K562 (cell line): ENCODE measurements at regions not wholly inside any gene's neighbourhood (a gene's known extent, or its start where the extent isn't known, plus 50 kb on each side); places are given as distances from the start of the nearest gene placed in this dataset.

Source experiments
- ATAC-seq: fragments of 200-7000 bp; cut with Tn5 transposase; 3 replicates; pipeline ENCODE4 v1.9.1; 2020; ENCODE audit warnings: moderate library complexity
- BruUV-seq: library from RNA; stranded (reverse); fragments of 400-500 nt; replicated peaks from 2 replicates; lab custom pipeline; 2021; lab: Mats Ljungman, UMichigan
- CTCF ChIA-PET: fragments of 300-600 bp; formaldehyde crosslinking; extraction: SDS; loops from one replicate; lab custom pipeline; 2021; ENCODE audit warnings: low intra/inter-chr PET ratio; lab: Yijun Ruan, JAX
- POLR2A ChIA-PET: fragments of 300-600, 350-650 bp; sonication (Branson Sonifier 250); formaldehyde crosslinking; extraction: SDS; loops from one replicate; lab custom pipeline; 2021; ENCODE audit warnings: antibody characterized with exemption, inconsistent platforms; lab: Yijun Ruan, JAX
- DNase-seq, 4 experiments: peaks; one replicate each; pipeline versions ENCODE4 v3.0.0 to v3.0.0-alpha.2; 2011 to 2018; ENCODE audit warnings: low spot score in 3 of 4, mixed read lengths in 3 of 4; ENCODE audit errors: extremely low read depth in 1 of 4
- FAIRE-seq: peaks from 2 replicates; lab custom pipeline; 2011; peaks lifted over from hg19 to GRCh38; lab: Jason Lieb, UNC
- H2AFZ ChIP-seq: 2 replicates; pipeline ENCODE4 v1.6.0; 2011; ENCODE audit warnings: low read depth, low read length, control low read depth, inconsistent platforms
- H3K27ac ChIP-seq: fragments of 200-600 bp; 3 replicates; pipeline ENCODE4 v1.8.0; 2011; ENCODE audit warnings: low read depth, mild to moderate bottlenecking, control low read depth, inconsistent platforms, low read length, moderate library complexity, mixed read lengths; ENCODE audit errors: extremely low read depth
- H3K27me3 ChIP-seq, 2 experiments: fragments of 300-600 bp in 1 of 2; 2 replicates in 1 of 2; 3 replicates in 1 of 2; pipeline versions ENCODE4 v1.6.0 to v1.8.0; 2011; ENCODE audit warnings: inconsistent platforms in 2 of 2, low read length in 2 of 2, mild to moderate bottlenecking in 1 of 2, mixed read lengths in 1 of 2, moderate library complexity in 1 of 2; ENCODE audit not compliant: control insufficient read depth in 2 of 2, insufficient read depth in 2 of 2
- H3K36me3 ChIP-seq: fragments of 300-600 bp; 3 replicates; pipeline ENCODE4 v1.8.0; 2011; ENCODE audit warnings: mild to moderate bottlenecking, low read length, inconsistent platforms; ENCODE audit not compliant: control insufficient read depth, insufficient read depth
- H3K4me1 ChIP-seq, 2 experiments: fragments of 200-600 bp in 1 of 2; replicated peaks in 1 of 2; 2 replicates in 1 of 2; 3 replicates in 1 of 2; pipeline versions ENCODE4 v1.5.1 to v1.8.0; 2011; ENCODE audit warnings: inconsistent platforms in 2 of 2, low read length in 2 of 2, mild to moderate bottlenecking in 1 of 2, mixed read lengths in 1 of 2, moderate library complexity in 1 of 2; ENCODE audit not compliant: control insufficient read depth in 2 of 2, insufficient read depth in 2 of 2
- H3K4me2 ChIP-seq: 2 replicates; pipeline ENCODE4 v1.6.1; 2011; ENCODE audit warnings: low read length, control low read depth, inconsistent platforms, mixed read lengths; ENCODE audit not compliant: insufficient read depth
- H3K4me3 ChIP-seq: fragments of 200-600 bp; sonication (generic), shearing (Covaris generic); 2 replicates; pipeline ENCODE4 v1.5.1; 2016; ENCODE audit warnings: control low read depth, inconsistent platforms
- H3K79me2 ChIP-seq: fragments of 200-600 bp; 3 replicates; pipeline ENCODE4 v1.8.0; 2011; ENCODE audit warnings: low read length, inconsistent platforms; ENCODE audit not compliant: control insufficient read depth, insufficient read depth
- H3K9ac ChIP-seq, 2 experiments: 2 replicates each; pipeline versions ENCODE4 v1.6.0 to v1.6.1; 2011; ENCODE audit warnings: low read depth in 2 of 2, low read length in 2 of 2, control low read depth in 1 of 2, inconsistent platforms in 1 of 2, mild to moderate bottlenecking in 1 of 2, mixed read lengths in 1 of 2; ENCODE audit not compliant: insufficient read depth in 1 of 2
- H3K9me1 ChIP-seq: one replicate; pipeline ENCODE4 v1.6.0; 2011; ENCODE audit warnings: inconsistent platforms, mild to moderate bottlenecking, low read length, moderate library complexity; ENCODE audit not compliant: control insufficient read depth, insufficient read depth
- H3K9me3 ChIP-seq: replicated peaks from 2 replicates; pipeline ENCODE4 v1.5.1; 2011; ENCODE audit warnings: low read depth, low read length, inconsistent platforms; ENCODE audit not compliant: control insufficient read depth, insufficient read depth
- H4K20me1 ChIP-seq: replicated peaks from 2 replicates; pipeline ENCODE4 v1.6.1; 2011; ENCODE audit warnings: low read length, inconsistent platforms, mixed read lengths; ENCODE audit not compliant: control insufficient read depth, insufficient read depth
- BCL6 ChIP-seq: fragments of 250-450 bp; sonication (Bioruptor Pico); IDR thresholded peaks from 2 replicates; pipeline ENCODE4 v1.4.0; 2020
- FOXA1 ChIP-seq: fragments of 450-650 bp; IDR thresholded peaks from 2 replicates; pipeline ENCODE4 v1.6.1; 2016; ENCODE audit warnings: mild to moderate bottlenecking, borderline replicate concordance
- MCM2 ChIP-seq: fragments of 450-650 bp; IDR thresholded peaks from 2 replicates; pipeline ENCODE4 v1.6.1; 2017; ENCODE audit warnings: low read depth, mild to moderate bottlenecking
- MCM7 ChIP-seq, 2 experiments: fragments of 450-650 bp; IDR thresholded peaks; 2 replicates each; pipeline ENCODE4 v1.6.1; 2016 to 2018
- PHF21A ChIP-seq: fragments of 450-650 bp; IDR thresholded peaks from 2 replicates; pipeline ENCODE4 v1.6.1; 2017; ENCODE audit warnings: low read depth, borderline replicate concordance
- ZNF23 ChIP-seq: fragments of 250-450 bp; sonication (Bioruptor Pico); IDR thresholded peaks from 2 replicates; pipeline ENCODE4 v1.4.0; 2020; ENCODE audit warnings: mild to moderate bottlenecking
- ZSCAN29 ChIP-seq: fragments of 450-650 bp; IDR thresholded peaks from 2 replicates; pipeline ENCODE4 v1.6.1; 2017
- WGBS: fragments of 100-300 bp; shearing (Covaris generic); methylation state at CpG from one replicate; pipeline ENCODE4 v1.1.6; 2016; ENCODE audit warnings: low coverage, mixed read lengths; ENCODE audit not compliant: insufficient coverage; ENCODE audit errors: missing lambda C conversion rate; 5-methylcytosine and 5-hydroxymethylcytosine counted together
- in situ Hi-C: fragments of 300-500 bp; cut with MboI; formaldehyde crosslinking; loops from 4 replicates; pipeline ENCODE4 v1.15.0; 2018; ENCODE audit warnings: inconsistent platforms, mixed read lengths
- intact Hi-C: fragments of 100-400 bp; cut with micrococcal nuclease; formaldehyde crosslinking; loops from 2 replicates; pipeline ENCODE4 v1.14.2; 2022
- TF ChIP-seq, protein P1 (sequence below): fragments of 450-650 bp; formaldehyde crosslinking; IDR thresholded peaks from 2 replicates; pipeline ENCODE4 v1.4.0; 2020; ENCODE audit warnings: mild to moderate bottlenecking, mixed read lengths

DNA sequence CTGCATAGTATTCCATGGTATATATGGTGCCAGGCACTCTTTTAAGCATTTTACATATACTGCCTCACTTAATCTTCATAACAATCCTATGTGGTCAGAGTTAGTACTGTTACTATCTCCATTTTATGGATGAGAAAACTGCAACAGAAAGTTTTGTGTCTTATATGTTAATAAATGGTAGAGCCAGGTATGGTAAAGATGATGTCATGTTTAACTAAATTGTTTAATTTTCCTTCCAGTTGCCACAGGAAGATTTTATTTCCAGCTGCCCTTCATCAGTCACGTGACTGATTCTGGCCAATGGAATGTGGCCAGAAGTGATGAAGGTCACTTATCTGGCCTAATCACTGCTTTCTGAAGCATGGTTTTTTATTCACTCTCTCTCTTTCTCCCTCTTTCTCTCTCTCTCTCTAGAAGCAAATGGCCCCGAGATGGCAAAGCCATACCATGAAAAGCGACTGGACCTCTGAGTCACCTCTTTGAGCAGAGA lies 75.7 kb upstream of the BTBD3 start:
- no peak for FAIRE-seq
- in situ Hi-C loops (no loop called here), intact Hi-C loops (no loop called here)
- BruUV-seq = no TSS peak
- Histone ChIP-seq H3K4me3 (no peak overlapping the region), H3K36me3 (no peaks in the 10 kb centered on the region), H3K27me3 (no peaks in the 10 kb centered on the region), H3K4me2 (no peak overlapping the region), H2AFZ (no peak overlapping the region), H3K4me1 (no peaks in the 10 kb centered on the region), H4K20me1 (no peaks in the 10 kb centered on the region), H3K9me1 (no peaks in the 10 kb centered on the region), H3K27ac (no peak overlapping the region), H3K79me2 (no peaks in the 10 kb centered on the region)
- DNase-seq = peak in 1 of 4 experiments; percentile 5
- 0% methylated on average over 3 of the region's 3 CpGs for WGBS
- ATAC-seq = no peak
- CTCF ChIA-PET = no interaction called here
- POLR2A ChIA-PET = no interaction called here
- TF ChIP-seq ZNF23 (CRISPR knock-in tag) = no peak
- TF ChIP-seq PHF21A = no peak
- TF ChIP-seq, protein P1, sequence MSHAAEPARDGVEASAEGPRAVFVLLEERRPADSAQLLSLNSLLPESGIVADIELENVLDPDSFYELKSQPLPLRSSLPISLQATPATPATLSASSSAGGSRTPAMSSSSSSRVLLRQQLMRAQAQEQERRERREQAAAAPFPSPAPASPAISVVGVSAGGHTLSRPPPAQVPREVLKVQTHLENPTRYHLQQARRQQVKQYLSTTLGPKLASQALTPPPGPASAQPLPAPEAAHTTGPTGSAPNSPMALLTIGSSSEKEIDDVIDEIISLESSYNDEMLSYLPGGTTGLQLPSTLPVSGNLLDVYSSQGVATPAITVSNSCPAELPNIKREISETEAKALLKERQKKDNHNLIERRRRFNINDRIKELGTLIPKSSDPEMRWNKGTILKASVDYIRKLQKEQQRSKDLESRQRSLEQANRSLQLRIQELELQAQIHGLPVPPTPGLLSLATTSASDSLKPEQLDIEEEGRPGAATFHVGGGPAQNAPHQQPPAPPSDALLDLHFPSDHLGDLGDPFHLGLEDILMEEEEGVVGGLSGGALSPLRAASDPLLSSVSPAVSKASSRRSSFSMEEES (CRISPR knock-in tag) = peak; percentile 70
- TF ChIP-seq MCM2 = no peak
- no peak for TF ChIP-seq ZSCAN29
- TF ChIP-seq FOXA1 = no peak
- TF ChIP-seq MCM7 (IDR thresholded peaks at IDR 0.05) = no peak
- no peak for TF ChIP-seq BCL6 (CRISPR knock-in tag)
- TF ChIP-seq, all 486 proteins: peak for 1
- Histone ChIP-seq H3K9ac (no peak overlapping the region), H3K9me3 (no peaks in the 10 kb centered on the region)
